COLO829 (cell line): ENCODE measurements at regions not wholly inside any gene's neighbourhood (a gene's known extent, or its start where the extent isn't known, plus 50 kb on each side); places are given as distances from the start of the nearest gene placed in this dataset.
"Not testable (repeated sequence)": the region's sequence is repeated elsewhere in the genome, so short reads cannot be mapped to it uniquely, and the experiment has no call there.

Source experiments
- DNase-seq: peaks from one replicate; pipeline ENCODE4 v3.0.0; 2012; ENCODE audit warnings: low spot score

DNA sequence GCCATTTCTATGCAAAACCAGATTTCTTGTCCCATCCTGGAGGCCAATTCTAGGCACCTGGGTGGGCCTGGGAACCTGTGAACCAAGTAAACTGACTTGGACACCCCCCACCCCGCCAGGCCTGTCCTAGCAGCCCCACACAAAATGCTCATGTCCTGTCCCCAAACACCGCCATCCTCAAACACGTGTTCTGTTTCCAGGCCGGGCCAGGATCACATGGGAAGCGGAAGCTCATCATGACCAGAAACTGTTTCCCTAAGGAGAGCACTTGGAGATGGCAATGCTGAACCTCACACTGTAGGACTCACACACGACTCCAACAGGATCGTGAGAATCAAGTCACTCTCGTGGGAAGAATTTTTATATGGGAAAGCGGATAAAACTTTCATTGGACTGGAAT, 78.7 kb upstream of the DRD5 start:
- not testable (repeated sequence) for DNase-seq

DNA sequence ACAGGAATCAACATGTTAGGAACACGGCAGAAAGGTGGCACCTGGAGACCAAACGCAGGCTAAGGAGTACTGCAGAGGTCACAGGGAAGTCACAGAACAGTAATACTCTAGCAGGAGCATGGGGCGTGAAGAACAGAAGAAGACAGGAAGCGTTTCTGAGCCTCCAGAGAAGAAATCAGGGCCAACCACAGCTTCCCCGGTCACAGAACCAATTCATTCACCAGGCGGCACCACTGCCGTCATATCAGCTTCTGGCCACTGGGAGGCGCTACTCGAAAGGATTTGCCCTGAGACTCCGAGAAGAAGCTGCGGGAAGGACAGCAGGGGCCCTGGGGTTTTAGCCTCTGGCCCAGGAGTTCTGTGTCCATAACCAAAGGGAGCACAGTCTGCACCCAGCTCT, 78.0 kb upstream of the DRD5 start:
- peak; percentile 38 for DNase-seq

DNA sequence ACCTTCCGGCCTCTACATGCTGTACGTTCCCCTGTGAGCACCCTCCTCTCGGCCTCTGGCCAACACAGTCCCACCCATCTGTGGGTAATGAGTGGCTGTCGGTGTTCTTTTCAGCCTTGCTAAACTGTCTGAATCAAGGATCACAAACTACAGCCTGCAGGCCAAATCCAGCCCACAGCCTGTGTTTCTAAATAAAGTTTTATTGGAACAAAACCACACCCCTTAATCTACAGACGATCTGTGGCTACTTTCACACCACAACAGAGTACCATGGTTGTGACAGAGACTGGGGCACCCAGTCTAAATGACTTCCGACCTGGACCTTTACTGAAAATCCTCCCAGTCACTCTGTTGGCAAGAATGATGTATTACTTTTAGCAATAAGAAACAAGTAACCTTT, 77.3 kb upstream of the DRD5 start:
- not testable (repeated sequence) for DNase-seq

DNA sequence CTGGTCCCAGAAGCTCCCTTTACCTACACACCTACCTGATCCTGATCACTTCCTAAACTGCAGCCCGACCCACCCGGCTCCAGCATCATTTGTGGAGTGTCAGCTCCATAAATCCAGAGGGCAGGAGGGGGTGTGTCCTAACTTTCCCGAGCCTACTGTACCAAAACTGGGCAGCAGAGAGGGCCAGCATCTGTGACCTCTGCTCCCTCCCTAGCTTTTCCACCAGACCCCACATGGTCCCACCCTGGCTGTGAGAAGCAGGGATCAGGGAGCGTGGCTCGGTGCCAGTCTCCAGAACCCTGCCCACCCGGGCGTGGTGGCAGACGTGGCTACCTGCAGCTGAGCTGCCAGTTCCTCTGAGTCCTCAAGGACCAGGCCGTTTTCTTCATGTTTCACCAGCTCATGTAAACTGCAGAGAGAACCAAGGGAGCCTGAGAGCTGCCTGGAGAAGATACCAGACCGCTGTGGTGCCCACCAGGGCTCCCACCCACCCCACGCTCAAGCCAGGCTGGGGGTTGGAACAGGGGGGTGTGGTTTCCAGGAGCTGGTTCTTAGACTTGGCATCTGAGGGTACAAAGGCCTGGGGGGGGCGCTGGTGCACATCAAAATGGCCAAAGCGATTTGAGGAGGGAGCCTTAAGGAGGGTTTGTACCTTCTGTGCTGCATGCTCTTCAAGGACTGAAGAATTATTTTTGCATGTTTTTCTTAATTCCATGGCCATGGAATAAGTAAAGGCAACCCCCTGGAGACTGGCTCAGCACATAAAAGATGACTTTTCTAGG, 76.7 kb upstream of the DRD5 start:
- DNase-seq: no peak

DNA sequence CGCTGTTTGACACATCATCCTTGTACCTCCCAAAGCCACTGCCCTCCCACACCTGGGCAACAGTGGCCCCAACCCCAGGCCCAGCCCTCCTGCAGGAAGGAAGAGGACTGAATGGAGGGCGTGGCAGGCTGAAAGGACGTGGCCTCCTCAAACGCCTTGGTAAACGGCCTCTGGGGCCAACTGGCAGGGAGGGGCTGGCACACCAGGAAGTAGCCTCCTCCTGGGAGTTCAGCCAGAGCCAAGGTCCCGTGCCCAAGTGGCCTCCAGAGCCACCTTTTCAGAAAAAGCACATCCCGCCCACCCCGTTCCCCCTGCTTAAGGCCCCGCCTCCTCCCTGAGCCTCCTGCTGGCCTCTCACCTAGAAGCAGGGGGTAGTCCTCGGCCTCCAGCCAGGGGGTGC, 74.2 kb upstream of the DRD5 start:
- not testable (repeated sequence) for DNase-seq

DNA sequence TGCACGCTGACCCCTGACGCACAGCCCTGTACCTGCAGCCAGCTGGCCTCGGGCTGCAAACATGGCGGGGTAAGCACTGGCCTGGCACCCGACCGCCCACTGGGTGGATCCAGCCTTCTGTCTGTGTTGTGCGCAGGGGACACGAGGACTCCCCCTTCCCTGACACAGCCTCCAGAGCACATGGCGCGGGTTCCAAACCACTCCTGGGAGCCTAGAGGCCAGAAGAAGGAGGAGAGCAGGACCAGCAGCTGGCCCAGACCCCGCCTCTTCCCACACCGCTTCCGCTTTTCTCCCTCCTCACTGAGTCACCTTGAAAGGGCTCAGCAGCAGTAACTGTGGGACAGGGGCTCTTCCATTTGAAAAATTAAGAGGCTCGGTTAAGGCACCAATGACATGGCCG, 73.5 kb upstream of the DRD5 start:
- not testable (repeated sequence) for DNase-seq

DNA sequence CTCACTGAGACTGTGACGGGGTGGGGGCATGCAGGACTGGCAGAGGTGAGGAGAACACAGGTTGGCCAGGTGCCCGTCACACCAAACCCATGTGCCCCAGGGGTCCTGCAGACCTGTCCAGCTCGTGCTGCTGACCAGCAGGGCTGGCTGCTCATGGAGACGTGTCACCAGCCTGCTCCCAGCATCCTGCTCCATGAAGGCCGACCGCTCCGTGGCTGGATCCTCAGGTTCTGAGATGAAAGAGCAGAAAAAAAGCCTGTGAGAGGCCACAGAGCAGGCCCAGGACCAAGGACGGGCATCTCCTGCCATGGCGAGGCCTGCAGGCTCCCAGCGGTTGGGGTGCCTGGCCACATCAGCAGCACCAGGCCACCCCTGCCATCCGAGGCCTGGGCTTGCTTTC, 71.7 kb upstream of the DRD5 start:
- no peak for DNase-seq

DNA sequence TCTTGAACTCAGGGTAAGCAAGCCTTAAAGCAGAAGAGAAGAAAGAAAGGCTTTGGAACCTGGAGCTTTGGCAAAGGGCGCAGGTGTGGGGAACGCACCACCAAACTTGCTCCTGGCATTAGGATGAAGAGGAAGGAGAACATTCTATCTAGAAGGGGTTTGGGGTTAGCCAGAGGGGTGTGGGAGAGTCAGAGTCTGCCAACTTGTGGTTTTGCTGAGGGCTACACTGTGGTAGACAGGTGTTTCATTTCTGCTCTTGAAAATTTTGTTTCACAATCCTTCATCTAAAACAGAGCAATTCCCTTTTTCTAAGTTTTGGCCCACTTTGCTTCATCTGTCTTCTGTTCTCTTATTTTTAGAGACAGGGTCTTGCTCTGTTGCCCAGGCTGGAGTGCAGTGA, 66.2 kb upstream of the DRD5 start:
- not testable (repeated sequence) for DNase-seq

DNA sequence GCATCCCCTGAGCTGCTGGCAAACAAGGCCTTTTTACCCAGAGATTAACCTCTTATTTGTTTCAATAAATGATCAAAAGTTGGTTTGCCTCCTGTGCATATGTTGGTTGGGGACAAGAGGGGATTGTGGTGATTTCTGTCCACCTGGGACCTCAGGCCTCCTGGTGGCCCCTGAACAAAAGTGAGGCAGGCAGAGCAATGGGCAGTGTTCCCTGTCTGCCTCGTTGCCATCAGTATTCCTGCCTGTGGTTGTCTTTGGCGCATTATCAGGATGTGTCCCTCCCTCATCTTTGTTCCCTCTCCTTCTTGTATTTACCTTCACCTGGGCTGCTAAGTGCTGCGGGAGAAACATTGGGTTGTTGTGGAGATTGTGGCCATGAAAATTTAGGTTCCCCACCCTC, 65.3 kb upstream of the DRD5 start:
- no peak for DNase-seq

DNA sequence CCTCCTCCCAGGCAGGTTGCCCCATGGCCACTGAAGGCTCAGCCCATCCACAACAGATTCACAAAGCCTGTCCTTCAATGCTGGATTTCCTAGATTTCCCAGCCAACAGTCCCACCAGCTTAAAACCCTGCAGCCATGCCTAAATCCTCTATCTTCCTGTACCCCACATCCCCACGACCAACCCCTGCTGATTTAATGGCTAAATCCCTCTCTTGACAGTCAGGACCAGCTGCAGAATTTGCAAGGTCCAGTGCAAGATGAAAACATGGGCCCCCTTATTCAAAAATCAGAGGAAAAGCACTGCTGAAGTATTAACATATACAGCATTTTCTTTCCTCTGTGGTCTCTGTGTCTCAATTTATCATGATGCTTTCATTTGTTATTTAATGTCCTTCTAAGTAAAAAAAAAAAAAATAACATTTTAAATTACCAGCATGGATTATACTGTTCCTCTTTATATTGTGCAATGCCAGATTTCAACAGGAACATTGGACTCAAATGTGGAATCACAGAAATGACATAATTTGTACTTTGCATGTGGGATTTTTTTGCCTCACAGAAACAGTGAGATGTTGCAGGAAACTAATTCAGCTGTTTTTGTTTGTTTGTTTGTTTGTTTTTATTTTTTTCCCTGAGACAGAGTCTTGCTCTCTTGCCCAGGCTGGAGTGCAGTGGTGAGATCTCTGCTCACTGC, 63.0 kb upstream of the DRD5 start:
- not testable (repeated sequence) for DNase-seq

DNA sequence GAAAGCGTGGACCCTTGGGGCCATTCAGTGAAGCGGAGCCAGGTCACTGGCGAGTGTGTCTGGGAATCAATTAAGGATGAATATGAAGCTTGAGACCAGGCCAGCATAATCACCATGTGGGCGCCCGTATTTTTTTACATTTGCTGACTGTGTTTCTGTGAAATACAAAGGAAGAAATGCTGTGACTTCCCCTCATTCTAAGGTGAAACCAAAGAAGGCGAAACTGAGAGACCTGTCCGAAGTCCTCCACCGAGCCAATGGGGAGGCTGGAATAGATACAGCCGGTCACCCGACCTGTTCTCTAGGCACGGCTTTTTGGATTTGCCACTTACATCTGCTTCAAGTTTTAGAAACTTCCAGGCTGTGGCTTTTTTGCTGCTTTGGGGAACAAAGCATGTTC, 59.3 kb upstream of the DRD5 start:
- DNase-seq: not testable (repeated sequence)
